Fibroblast of lung (primary cell): ENCODE measurements at regions not wholly inside any gene's neighbourhood (a gene's known extent, or its start where the extent isn't known, plus 50 kb on each side); places are given as distances from the start of the nearest gene placed in this dataset.

Experiments used
- DNase-seq, 2 donors: peaks; one replicate each; pipeline versions ENCODE4 v3.0.0 to v3.0.0-alpha.2; 2010; ENCODE audit warnings: low read depth in 2 of 2
- H2AFZ ChIP-seq: 2 replicates; pipeline ENCODE4 v1.5.1; 2012; ENCODE audit warnings: low read length, control low read depth, inconsistent platforms
- H3K27ac ChIP-seq: 2 replicates; pipeline ENCODE4 v1.5.1; 2011; ENCODE audit warnings: low read length, control low read depth; ENCODE audit not compliant: insufficient read depth
- H3K27me3 ChIP-seq: 2 replicates; pipeline ENCODE4 v1.5.1; 2011; ENCODE audit warnings: mild to moderate bottlenecking, low read length; ENCODE audit not compliant: control insufficient read depth, insufficient read depth
- H3K36me3 ChIP-seq: 2 replicates; pipeline ENCODE4 v1.5.1; 2011; ENCODE audit warnings: low read length; ENCODE audit not compliant: control insufficient read depth, insufficient read depth
- H3K4me1 ChIP-seq: 2 replicates; pipeline ENCODE4 v1.5.1; 2011; ENCODE audit warnings: low read length; ENCODE audit not compliant: control insufficient read depth, insufficient read depth; ENCODE audit errors: extremely low read depth
- H3K4me2 ChIP-seq: 2 replicates; pipeline ENCODE4 v1.5.1; 2011; ENCODE audit warnings: low read length, control low read depth; ENCODE audit not compliant: insufficient read depth; ENCODE audit errors: extremely low read depth
- H3K4me3 ChIP-seq, 4 experiments: fragments of 200-600 bp in 1 of 4; sonication (generic) in 1 of 4; replicated peaks in 1 of 4; 2 replicates each; pipeline ENCODE4 v1.5.1; 2011 to 2016; ENCODE audit warnings: low read length in 4 of 4, low read depth in 3 of 4, mild to moderate bottlenecking in 3 of 4, control low read depth in 2 of 4, inconsistent platforms in 1 of 4, mixed read lengths in 1 of 4; ENCODE audit not compliant: insufficient read depth in 1 of 4; ENCODE audit errors: control extremely low read depth in 1 of 4
- H3K79me2 ChIP-seq: 2 replicates; pipeline ENCODE4 v1.5.1; 2012; ENCODE audit warnings: mild to moderate bottlenecking, low read length, inconsistent platforms; ENCODE audit not compliant: control insufficient read depth, insufficient read depth
- H3K9ac ChIP-seq: 2 replicates; pipeline ENCODE4 v1.5.1; 2011; ENCODE audit warnings: mild to moderate bottlenecking, low read length, control low read depth; ENCODE audit not compliant: insufficient read depth
- H3K9me3 ChIP-seq: 2 replicates; pipeline ENCODE4 v1.5.1; 2012; ENCODE audit warnings: low read depth, low read length; ENCODE audit not compliant: control insufficient read depth, insufficient read depth
- H4K20me1 ChIP-seq: 2 replicates; pipeline ENCODE4 v1.5.1; 2011; ENCODE audit warnings: low read length; ENCODE audit not compliant: control insufficient read depth, insufficient read depth; ENCODE audit errors: extremely low read depth
- EZH2 ChIP-seq: IDR thresholded peaks from 2 replicates; pipeline ENCODE4 v1.5.1; 2012; ENCODE audit warnings: low read length, control low read depth, mild to moderate bottlenecking; ENCODE audit errors: missing control alignments
- TF ChIP-seq, protein P1 (sequence below), 2 donors: IDR thresholded peaks in 1 of 2; conservative IDR thresholded peaks in 1 of 2; 1 replicate in 1 of 2; 2 replicates in 1 of 2; pipeline ENCODE4 v1.5.1; 2011 to 2012; ENCODE audit warnings: low read length in 2 of 2, control low read depth in 1 of 2, inconsistent platforms in 1 of 2, low read depth in 1 of 2, mild to moderate bottlenecking in 1 of 2

GRCh38 chr5:86008704-86009103 is 609.0 kb upstream of the COX7C start:
- Histone ChIP-seq H2AFZ (no peak overlapping the region), H3K4me2 (no peak overlapping the region), H3K9ac (no peak overlapping the region), H3K4me1 (no peaks in the 10 kb centered on the region), H3K79me2 (no peaks in the 10 kb centered on the region), H3K4me3 (no peak overlapping the region), H3K36me3 (no peaks in the 10 kb centered on the region), H3K27me3 (no peaks in the 10 kb centered on the region), H3K27ac (no peak overlapping the region), H3K9me3 (no peaks in the 10 kb centered on the region), H4K20me1 (no peaks in the 10 kb centered on the region)
- TF ChIP-seq EZH2 = no peak
- TF ChIP-seq, protein P1, sequence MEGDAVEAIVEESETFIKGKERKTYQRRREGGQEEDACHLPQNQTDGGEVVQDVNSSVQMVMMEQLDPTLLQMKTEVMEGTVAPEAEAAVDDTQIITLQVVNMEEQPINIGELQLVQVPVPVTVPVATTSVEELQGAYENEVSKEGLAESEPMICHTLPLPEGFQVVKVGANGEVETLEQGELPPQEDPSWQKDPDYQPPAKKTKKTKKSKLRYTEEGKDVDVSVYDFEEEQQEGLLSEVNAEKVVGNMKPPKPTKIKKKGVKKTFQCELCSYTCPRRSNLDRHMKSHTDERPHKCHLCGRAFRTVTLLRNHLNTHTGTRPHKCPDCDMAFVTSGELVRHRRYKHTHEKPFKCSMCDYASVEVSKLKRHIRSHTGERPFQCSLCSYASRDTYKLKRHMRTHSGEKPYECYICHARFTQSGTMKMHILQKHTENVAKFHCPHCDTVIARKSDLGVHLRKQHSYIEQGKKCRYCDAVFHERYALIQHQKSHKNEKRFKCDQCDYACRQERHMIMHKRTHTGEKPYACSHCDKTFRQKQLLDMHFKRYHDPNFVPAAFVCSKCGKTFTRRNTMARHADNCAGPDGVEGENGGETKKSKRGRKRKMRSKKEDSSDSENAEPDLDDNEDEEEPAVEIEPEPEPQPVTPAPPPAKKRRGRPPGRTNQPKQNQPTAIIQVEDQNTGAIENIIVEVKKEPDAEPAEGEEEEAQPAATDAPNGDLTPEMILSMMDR (conservative IDR thresholded peaks at IDR 0.05 in 1 of 2, IDR thresholded peaks at IDR 0.05 in 1 of 2; ENCODE audit: low read depth in 1 of 2, low read length in 2 of 2) = no peak
- no peak for DNase-seq

- TF ChIP-seq, protein P1 (conservative IDR thresholded peaks at IDR 0.05 in 1 of 2, IDR thresholded peaks at IDR 0.05 in 1 of 2; ENCODE audit: low read depth in 1 of 2, low read length in 2 of 2) = no peak
- TF ChIP-seq EZH2 = no peak
- no peaks in the 10 kb centered on the region for H3K9me3 ChIP-seq
Observed at GRCh38 chr5:86011937-86012336, 605.8 kb upstream of the COX7C start.

GRCh38 chr5:86029308-86029707 is 588.4 kb upstream of the COX7C start:
- no peaks in the 10 kb centered on the region for H3K79me2 ChIP-seq
- no peak overlapping the region for H3K4me3 ChIP-seq
- no peak overlapping the region for H2AFZ ChIP-seq
- no peaks in the 10 kb centered on the region for H3K27me3 ChIP-seq
- no peaks in the 10 kb centered on the region for H3K36me3 ChIP-seq
- H3K4me1 ChIP-seq = no peaks in the 10 kb centered on the region
- no peak for DNase-seq
- no peaks in the 10 kb centered on the region for H3K9me3 ChIP-seq
- H3K27ac ChIP-seq = no peak overlapping the region
- no peak overlapping the region for H3K4me2 ChIP-seq
- H3K9ac ChIP-seq = no peak overlapping the region
- TF ChIP-seq, protein P1 (conservative IDR thresholded peaks at IDR 0.05 in 1 of 2, IDR thresholded peaks at IDR 0.05 in 1 of 2; ENCODE audit: low read depth in 1 of 2, low read length in 2 of 2) = no peak
- no peak for TF ChIP-seq EZH2
- H4K20me1 ChIP-seq = no peaks in the 10 kb centered on the region

More at GRCh38 chr5:86011937-86012336, 605.8 kb upstream of the COX7C start:
- DNase-seq = no peak
- Histone ChIP-seq H3K4me1 (no peaks in the 10 kb centered on the region), H4K20me1 (no peaks in the 10 kb centered on the region), H3K27ac (no peak overlapping the region), H3K4me2 (no peak overlapping the region), H3K79me2 (no peaks in the 10 kb centered on the region), H2AFZ (no peak overlapping the region), H3K4me3 (no peak overlapping the region), H3K27me3 (no peaks in the 10 kb centered on the region), H3K36me3 (no peaks in the 10 kb centered on the region), H3K9ac (no peak overlapping the region)
